HFFc6 (cell line): ENCODE measurements at regions not wholly inside any gene's neighbourhood (a gene's known extent, or its start where the extent isn't known, plus 50 kb on each side); places are given as distances from the start of the nearest gene placed in this dataset.

Experiments
- DNase-seq: peaks from one replicate; pipeline ENCODE4 v3.0.0-alpha.2; 2018
- H3K27ac Mint-ChIP-seq: 2 replicates; pipeline ENCODE4 v1.8.0; 2020; ENCODE audit warnings: mild to moderate bottlenecking, mixed read lengths
- H3K27me3 Mint-ChIP-seq: 2 replicates; pipeline ENCODE4 v1.8.0; 2021; ENCODE audit warnings: mild to moderate bottlenecking, moderate library complexity, mixed read lengths; ENCODE audit not compliant: insufficient read depth
- H3K36me3 Mint-ChIP-seq: 2 replicates; pipeline ENCODE4 v1.8.0; 2021; ENCODE audit warnings: low read depth, mixed read lengths
- H3K4me1 Mint-ChIP-seq: 2 replicates; pipeline ENCODE4 v1.8.0; 2020; ENCODE audit warnings: low read depth, mixed read lengths
- H3K4me3 Mint-ChIP-seq: 2 replicates; pipeline ENCODE4 v1.8.0; 2020; ENCODE audit warnings: mild to moderate bottlenecking, moderate library complexity, mixed read lengths
- H3K9me3 Mint-ChIP-seq: 2 replicates; pipeline ENCODE4 v1.8.0; 2020; ENCODE audit warnings: mild to moderate bottlenecking, mixed read lengths
- TF ChIP-seq, protein P1 (sequence below): fragments of 200-600 bp; sonication (generic); IDR thresholded peaks from 2 replicates; pipeline ENCODE4 v1.5.0; 2021; ENCODE audit warnings: antibody characterized with exemption, mild to moderate bottlenecking

DNA sequence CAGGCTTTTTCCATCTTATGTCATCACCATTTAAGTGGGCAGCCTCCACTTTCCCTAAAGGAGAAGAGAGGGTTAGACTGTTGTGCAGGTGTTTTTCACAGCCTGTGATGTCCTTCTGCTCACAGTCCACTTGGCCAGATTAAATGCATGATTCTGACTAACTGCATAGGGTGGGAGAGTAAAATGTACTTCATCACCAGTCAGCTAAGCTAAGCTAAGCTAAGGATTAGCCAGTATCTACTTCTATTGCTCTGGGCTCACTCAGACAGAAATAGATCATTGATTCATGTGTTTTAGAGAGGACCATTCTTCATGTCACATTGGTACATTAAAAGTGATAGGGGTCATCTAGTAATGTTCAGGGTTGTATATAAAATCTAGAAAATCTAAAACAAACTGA is 1013.1 kb downstream of the NTRK3 start:
- no peak overlapping the region for H3K4me3 Mint-ChIP-seq
- no peaks in the 10 kb centered on the region; the same call in 1 of the 2 replicates for H3K27me3 Mint-ChIP-seq
- no peak for DNase-seq
- no peak overlapping the region for H3K27ac Mint-ChIP-seq
- H3K36me3 Mint-ChIP-seq, result no peaks in the 10 kb centered on the region
- TF ChIP-seq, protein P1, sequence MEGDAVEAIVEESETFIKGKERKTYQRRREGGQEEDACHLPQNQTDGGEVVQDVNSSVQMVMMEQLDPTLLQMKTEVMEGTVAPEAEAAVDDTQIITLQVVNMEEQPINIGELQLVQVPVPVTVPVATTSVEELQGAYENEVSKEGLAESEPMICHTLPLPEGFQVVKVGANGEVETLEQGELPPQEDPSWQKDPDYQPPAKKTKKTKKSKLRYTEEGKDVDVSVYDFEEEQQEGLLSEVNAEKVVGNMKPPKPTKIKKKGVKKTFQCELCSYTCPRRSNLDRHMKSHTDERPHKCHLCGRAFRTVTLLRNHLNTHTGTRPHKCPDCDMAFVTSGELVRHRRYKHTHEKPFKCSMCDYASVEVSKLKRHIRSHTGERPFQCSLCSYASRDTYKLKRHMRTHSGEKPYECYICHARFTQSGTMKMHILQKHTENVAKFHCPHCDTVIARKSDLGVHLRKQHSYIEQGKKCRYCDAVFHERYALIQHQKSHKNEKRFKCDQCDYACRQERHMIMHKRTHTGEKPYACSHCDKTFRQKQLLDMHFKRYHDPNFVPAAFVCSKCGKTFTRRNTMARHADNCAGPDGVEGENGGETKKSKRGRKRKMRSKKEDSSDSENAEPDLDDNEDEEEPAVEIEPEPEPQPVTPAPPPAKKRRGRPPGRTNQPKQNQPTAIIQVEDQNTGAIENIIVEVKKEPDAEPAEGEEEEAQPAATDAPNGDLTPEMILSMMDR, result no peak
- H3K9me3 Mint-ChIP-seq, result no peaks in the 10 kb centered on the region; the same call in 1 of the 2 replicates
- H3K4me1 Mint-ChIP-seq, result no peaks in the 10 kb centered on the region

DNA sequence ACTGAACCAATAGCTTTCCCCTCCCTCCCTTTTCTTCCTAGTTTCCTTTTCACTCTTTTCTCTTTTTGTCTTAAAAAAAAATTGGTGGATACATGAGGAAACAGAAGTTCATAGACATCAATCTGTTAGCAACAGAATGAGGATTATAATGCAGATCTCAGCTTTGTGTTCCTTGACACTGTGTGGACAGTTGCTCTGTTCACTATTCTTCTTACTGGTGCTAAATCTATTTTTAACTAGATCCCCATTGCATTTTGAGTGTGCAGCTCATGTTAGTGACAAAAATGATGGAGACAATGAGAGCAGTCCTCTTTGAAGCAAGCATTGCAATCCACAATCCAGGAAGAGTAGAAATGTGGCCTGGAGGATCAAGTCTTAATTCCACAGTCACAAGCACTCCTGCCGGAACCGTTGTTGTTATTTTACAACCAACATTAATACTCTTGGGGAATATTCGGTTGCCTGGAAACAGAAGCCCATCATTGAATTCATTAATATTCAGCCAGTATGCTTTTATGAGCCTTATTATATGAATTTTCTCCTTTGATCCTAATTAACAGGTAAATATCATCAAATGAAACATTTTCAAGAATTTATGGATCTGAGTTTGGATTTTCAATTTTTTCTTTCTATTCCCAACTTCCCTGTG is 1016.8 kb downstream of the NTRK3 start:
- no peak for DNase-seq
- no peak overlapping the region for H3K27ac Mint-ChIP-seq
- H3K4me3 Mint-ChIP-seq, result no peak overlapping the region
- H3K4me1 Mint-ChIP-seq, result no peaks in the 10 kb centered on the region
- no peaks in the 10 kb centered on the region for H3K36me3 Mint-ChIP-seq
- no peaks in the 10 kb centered on the region; the same call in 1 of the 2 replicates for H3K9me3 Mint-ChIP-seq
- TF ChIP-seq, protein P1, result no peak
- no peaks in the 10 kb centered on the region; the same call in 1 of the 2 replicates for H3K27me3 Mint-ChIP-seq

DNA sequence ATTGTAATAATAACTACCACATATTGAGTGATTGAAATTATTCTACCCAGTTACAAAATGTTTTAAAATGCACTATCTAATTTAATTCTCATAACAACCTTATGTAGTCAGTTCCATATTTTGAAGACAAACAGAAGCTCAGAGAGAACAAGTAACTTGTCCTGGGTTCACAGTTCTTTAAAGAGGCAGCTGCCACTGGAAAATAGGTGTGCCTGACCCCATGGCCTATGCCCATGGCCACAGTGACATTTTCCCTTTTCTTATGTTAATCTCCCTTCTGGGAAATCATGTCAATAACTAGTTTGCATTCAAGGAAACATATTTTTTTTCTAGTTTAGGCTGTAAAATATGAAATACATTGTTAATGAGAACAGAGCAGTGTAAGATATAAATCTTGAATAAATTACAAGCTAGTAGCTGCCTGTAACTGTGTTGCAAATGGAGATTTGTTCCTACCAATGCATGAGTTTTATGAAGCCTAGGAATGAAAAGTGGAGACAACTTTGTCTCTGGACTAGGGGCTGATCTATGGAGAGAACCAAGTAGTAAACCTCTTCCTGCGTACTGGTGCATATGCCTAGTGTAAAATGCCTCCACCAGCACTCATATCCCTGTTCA is 1018.0 kb downstream of the NTRK3 start:
- no peaks in the 10 kb centered on the region for H3K36me3 Mint-ChIP-seq
- TF ChIP-seq, protein P1, result no peak
- no peaks in the 10 kb centered on the region for H3K27me3 Mint-ChIP-seq
- H3K4me1 Mint-ChIP-seq, result no peaks in the 10 kb centered on the region
- no peak for DNase-seq
- no peak overlapping the region for H3K4me3 Mint-ChIP-seq
- peaks cover 9% of the 10 kb centered on the region for H3K9me3 Mint-ChIP-seq
- H3K27ac Mint-ChIP-seq, result no peak overlapping the region

DNA sequence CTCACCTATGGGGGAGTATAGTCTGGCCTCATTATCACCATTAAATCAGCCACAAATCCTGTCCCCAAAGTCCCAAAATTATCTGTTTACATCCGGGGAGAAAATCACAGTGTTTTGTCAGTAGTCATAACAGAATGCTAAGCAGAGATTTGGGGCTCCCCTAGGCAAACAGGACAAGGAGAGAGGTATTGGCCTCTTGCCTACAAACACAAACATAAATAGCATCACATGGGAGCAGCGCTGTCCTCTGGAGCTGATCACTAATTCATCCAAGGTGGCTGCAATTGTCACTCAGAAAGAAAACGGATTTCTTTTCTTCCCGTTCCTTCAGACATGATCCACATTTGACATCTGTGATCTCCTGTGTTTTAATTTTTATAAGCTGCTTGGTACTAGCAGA is 1028.1 kb downstream of the NTRK3 start:
- no peak overlapping the region for H3K4me3 Mint-ChIP-seq
- peaks cover 32% of the 10 kb centered on the region; the same call in 1 of the 2 replicates for H3K4me1 Mint-ChIP-seq
- DNase-seq, result peak; percentile 34
- H3K27ac Mint-ChIP-seq, result peak overlapping the region; percentile 18; the same call in 1 of the 2 replicates
- H3K9me3 Mint-ChIP-seq, result no peaks in the 10 kb centered on the region
- no peaks in the 10 kb centered on the region for H3K36me3 Mint-ChIP-seq
- TF ChIP-seq, protein P1, result no peak
- H3K27me3 Mint-ChIP-seq, result no peaks in the 10 kb centered on the region

DNA sequence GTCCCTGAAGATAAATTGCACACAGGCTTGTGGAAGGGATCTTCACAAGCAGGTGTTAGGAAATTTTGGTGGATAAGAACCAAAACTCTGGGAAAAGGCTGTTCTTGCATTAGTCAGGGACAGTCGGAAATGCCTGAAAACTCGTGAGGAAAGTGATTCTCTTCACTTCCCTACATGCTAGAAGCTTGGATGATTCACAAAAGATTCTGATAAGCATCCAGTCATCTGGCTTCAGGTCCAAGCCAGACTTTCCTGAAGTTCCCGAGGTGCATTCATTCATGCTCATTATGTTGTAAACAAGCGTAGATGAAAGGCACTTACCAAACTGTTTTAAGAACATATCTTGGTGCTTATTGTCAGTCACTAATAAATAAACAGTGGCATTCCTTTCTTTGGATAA is 1028.7 kb downstream of the NTRK3 start:
- H3K27ac Mint-ChIP-seq, result no peak overlapping the region; the same call in 1 of the 2 replicates
- H3K9me3 Mint-ChIP-seq, result no peaks in the 10 kb centered on the region
- no peak overlapping the region for H3K4me3 Mint-ChIP-seq
- no peaks in the 10 kb centered on the region for H3K27me3 Mint-ChIP-seq
- peak; percentile 81 for DNase-seq
- peaks cover 32% of the 10 kb centered on the region; the same call in 1 of the 2 replicates for H3K4me1 Mint-ChIP-seq
- H3K36me3 Mint-ChIP-seq, result no peaks in the 10 kb centered on the region
- TF ChIP-seq, protein P1, result no peak
